Activated naive CD8-positive, alpha-beta T cell treated with anti-CD3 and anti-CD28 coated beads, Interleukin-2, amount 50 U/mL, for 24 hours (primary cell): ENCODE measurements at regions not wholly inside any gene's neighbourhood (a gene's known extent, or its start where the extent isn't known, plus 50 kb on each side); places are given as distances from the start of the nearest gene placed in this dataset.
"Not testable (repeated sequence)": the region's sequence is repeated elsewhere in the genome, so short reads cannot be mapped to it uniquely, and the experiment has no call there.

Experiments used
- ATAC-seq: fragments of 150-1000 bp; cut with Tn5 transposase; one replicate; pipeline ENCODE4 v1.10.0; 2021
- DNase-seq: peaks from one replicate; pipeline ENCODE4 v3.0.0; 2021
- H3K27ac Mint-ChIP-seq: one replicate; pipeline ENCODE4 v1.8.0; 2021; ENCODE audit warnings: mild to moderate bottlenecking, mixed read lengths
- H3K27me3 Mint-ChIP-seq: one replicate; pipeline ENCODE4 v1.8.0; 2021; ENCODE audit warnings: mixed read lengths
- H3K36me3 Mint-ChIP-seq: one replicate; pipeline ENCODE4 v1.8.0; 2021; ENCODE audit warnings: low read depth, mixed read lengths
- H3K4me1 Mint-ChIP-seq: one replicate; pipeline ENCODE4 v1.8.0; 2021; ENCODE audit warnings: mixed read lengths
- H3K4me3 Mint-ChIP-seq: one replicate; pipeline ENCODE4 v1.8.0; 2021; ENCODE audit warnings: mild to moderate bottlenecking, moderate library complexity, mixed read lengths
- H3K9me3 Mint-ChIP-seq: one replicate; pipeline ENCODE4 v1.8.0; 2021; ENCODE audit warnings: mixed read lengths

DNA sequence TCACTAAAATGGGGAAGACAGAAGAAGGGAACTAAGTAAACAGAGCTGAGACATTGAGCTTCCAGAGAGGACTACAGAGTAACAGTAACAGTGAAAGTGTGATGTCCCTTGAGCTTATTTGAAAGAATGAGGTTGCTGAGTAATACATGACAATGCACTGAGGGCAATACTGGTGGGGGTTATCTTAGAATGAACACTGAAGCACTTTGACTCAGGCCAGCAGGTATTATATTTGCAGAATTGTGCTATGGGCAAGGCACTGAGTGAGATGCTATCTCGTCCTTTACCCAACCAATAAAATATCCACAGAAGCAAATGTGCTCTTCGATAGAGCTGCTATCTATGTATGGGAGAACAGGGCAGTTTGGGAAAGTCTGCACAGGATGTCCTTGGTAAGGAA is 133.2 kb downstream of the DISP1 start:
- Mint-ChIP-seq H3K4me3 (no peak overlapping the region), H3K27ac (no peak overlapping the region)
- DNase-seq = no peak

DNA sequence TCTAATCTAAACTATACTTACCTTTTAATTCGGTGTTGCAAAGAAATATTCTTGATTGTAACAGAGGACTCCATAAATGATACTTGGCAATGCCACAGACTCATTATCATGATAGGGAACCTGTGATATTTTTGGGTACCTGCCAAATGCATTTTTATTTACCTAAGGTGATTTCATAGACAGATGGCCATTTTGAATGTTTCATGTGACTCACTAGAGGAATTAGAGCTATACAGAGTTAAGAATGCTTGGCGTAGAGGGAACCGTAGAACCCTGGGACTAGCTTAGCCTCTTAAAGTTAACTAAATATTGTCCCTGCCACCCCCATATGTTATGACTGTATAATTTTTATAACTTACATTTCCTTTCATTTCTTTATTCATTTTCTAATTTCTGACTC is 136.1 kb downstream of the DISP1 start:
- H3K9me3 Mint-ChIP-seq = no peaks in the 10 kb centered on the region

More for the DNA sequence above, 133.2 kb downstream of the DISP1 start:
- H3K9me3 Mint-ChIP-seq = no peaks in the 10 kb centered on the region
- ATAC-seq = no peak
- peaks cover 14% of the 10 kb centered on the region for H3K36me3 Mint-ChIP-seq
- H3K27me3 Mint-ChIP-seq = no peaks in the 10 kb centered on the region
- peaks cover 4% of the 10 kb centered on the region for H3K4me1 Mint-ChIP-seq

DNA sequence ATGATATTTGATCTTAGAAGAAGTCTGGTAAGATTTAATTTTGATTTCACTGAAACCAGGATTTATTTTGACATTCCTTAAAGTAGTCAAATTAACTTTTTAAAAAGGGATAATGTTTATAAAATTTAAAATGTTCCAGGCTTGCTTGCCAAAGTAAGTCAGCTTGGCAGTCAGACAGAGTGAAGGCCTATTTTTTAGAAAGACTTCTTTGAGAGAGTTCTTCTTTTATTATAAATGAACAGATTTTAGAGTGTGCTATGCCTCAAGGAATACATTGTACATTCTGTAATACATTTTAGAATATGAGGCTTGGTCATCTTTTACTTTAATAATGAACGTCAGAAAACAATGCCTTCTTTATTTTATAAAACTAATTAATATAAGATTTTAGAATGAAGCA is 138.7 kb downstream of the DISP1 start:
- peaks cover 4% of the 10 kb centered on the region for H3K36me3 Mint-ChIP-seq
- no peak overlapping the region for H3K4me3 Mint-ChIP-seq
- ATAC-seq = no peak
- no peaks in the 10 kb centered on the region for H3K27me3 Mint-ChIP-seq
- H3K27ac Mint-ChIP-seq = no peak overlapping the region
- H3K9me3 Mint-ChIP-seq = no peaks in the 10 kb centered on the region
- H3K4me1 Mint-ChIP-seq = peaks cover 4% of the 10 kb centered on the region
- no peak for DNase-seq

More for the DNA sequence above, 136.1 kb downstream of the DISP1 start:
- no peak overlapping the region for H3K4me3 Mint-ChIP-seq
- no peak overlapping the region for H3K27ac Mint-ChIP-seq
- no peaks in the 10 kb centered on the region for H3K27me3 Mint-ChIP-seq
- DNase-seq (no peak), ATAC-seq (no peak)
- peaks cover 10% of the 10 kb centered on the region for H3K36me3 Mint-ChIP-seq
- peaks cover 4% of the 10 kb centered on the region for H3K4me1 Mint-ChIP-seq

DNA sequence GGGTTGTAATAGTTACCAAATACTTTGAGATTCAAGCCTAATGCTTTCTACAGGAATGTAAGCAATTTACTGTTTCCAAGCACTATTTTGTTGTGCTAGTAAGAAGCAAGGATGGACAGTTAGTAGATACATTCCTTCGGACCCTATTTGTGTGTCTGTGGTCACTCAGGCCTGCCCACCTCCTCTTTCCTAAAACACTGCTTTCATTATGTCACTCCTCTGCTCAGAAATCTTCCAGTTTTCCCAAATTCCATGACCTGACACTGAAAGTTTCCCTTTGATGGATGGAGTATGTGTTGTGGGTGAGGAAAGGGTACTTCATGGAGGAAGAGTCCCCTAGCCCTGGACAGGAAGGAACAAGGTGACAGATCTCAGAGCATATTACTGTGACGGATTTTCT is 141.1 kb downstream of the DISP1 start:
- ATAC-seq (no peak), DNase-seq (no peak)
- Mint-ChIP-seq H3K9me3 (peaks cover 7% of the 10 kb centered on the region), H3K4me3 (no peak overlapping the region), H3K27ac (no peak overlapping the region), H3K27me3 (no peaks in the 10 kb centered on the region), H3K36me3 (peaks cover 4% of the 10 kb centered on the region), H3K4me1 (peaks cover 2% of the 10 kb centered on the region)

DNA sequence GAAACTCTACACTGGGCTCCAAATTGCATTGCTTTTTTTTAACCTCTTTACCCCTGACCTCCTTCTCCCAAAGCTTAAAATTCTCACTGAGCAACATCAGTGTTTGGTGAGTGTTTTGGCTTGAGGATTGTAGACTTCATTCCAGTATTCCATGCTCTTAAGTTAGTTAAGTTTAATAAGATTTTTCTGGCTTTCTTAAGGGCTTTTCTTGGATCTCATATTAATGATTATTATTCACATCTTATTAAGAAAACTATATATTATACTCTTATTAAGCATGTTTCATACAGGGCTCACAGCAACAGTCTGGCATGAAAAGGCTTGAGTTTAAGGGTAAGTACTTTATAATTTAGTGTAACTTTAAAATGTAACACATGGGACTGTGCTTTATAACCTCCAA is 141.8 kb downstream of the DISP1 start:
- peaks cover 6% of the 10 kb centered on the region for H3K36me3 Mint-ChIP-seq
- ATAC-seq (no peak), DNase-seq (no peak)
- H3K27ac Mint-ChIP-seq = no peak overlapping the region
- no peaks in the 10 kb centered on the region for H3K4me1 Mint-ChIP-seq
- H3K9me3 Mint-ChIP-seq = peaks cover 7% of the 10 kb centered on the region
- H3K27me3 Mint-ChIP-seq = no peaks in the 10 kb centered on the region
- no peak overlapping the region for H3K4me3 Mint-ChIP-seq

DNA sequence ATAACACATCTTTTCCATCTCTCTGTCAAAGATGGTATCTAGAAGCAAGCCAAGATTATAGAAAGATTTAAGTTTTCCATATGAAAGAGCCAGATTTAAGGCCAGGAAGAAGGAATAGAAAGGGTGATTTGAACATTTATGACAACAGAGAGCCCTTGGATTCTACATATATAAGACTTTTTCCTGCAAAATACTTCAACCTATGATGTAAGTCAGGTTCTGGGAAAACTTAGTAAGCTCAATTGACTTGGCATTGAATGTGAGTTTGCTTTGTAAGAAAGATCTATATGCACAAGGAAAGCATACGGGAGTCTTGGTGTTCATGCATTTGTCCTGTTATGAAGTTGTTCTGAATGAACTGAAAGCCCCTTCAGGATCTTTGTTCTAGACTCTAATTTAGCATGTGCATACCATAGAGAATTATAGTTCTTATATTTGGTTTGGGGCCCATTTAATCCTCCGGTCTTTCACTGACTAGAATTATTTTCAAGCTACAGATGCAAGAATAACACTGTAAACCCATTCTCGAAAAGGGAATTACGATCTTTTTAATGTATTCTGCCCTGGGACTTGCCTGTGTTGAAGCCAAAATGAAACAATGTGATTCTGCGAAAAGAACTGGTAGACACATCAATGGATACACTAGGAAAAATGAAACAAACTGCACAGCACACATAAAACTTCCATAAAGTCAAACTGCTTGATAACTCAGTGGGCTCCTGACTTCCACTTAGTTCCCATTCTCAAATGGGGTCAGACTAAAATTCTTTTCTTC is 152.8 kb downstream of the DISP1 start:
- H3K36me3 Mint-ChIP-seq = no peaks in the 10 kb centered on the region
- no peaks in the 10 kb centered on the region for H3K27me3 Mint-ChIP-seq
- ATAC-seq (no peak), DNase-seq (no peak)
- H3K27ac Mint-ChIP-seq = no peak overlapping the region
- no peaks in the 10 kb centered on the region for H3K9me3 Mint-ChIP-seq
- no peak overlapping the region for H3K4me3 Mint-ChIP-seq
- no peaks in the 10 kb centered on the region for H3K4me1 Mint-ChIP-seq

DNA sequence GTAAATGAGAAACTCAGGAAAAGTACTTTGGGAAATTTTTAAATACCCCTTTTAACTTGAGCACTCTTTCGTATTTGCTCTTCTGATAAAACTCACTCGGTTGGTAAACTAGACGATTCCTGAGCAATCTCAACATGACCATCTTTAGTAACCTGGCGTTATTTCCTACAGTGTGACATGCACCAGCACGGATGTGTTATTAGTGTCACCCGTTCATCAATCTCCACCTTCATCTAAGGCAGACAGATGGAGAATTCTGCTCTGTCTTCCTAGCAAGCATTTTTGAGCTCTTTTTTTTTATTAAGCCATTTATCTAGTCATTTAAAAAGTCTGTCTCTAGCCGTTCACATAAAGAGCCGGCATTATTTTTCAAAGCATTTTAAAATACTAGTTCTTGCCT is 155.2 kb downstream of the DISP1 start:
- DNase-seq (no peak), ATAC-seq (no peak)
- Mint-ChIP-seq H3K4me1 (peaks cover 2% of the 10 kb centered on the region), H3K9me3 (no peaks in the 10 kb centered on the region), H3K36me3 (no peaks in the 10 kb centered on the region), H3K27ac (no peak overlapping the region), H3K4me3 (no peak overlapping the region), H3K27me3 (no peaks in the 10 kb centered on the region)

DNA sequence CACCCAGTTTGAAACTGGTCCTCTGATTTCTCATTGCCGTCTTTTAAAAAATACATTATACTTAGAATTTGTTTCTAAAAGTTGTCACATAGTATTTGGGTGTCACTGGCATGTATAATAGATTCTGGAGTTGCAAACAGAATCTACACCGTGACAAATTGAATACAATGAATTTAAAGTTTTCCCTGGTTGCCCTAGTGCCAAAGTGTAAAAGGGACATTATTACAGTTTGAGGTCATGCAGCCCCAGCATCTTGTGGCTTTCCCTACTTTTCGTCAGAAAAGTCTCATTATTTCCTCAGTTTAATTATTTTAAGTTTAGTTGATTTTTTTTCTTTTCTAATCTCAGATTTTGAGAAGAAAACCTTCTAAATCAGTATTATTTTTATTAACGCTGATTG is 155.9 kb downstream of the DISP1 start:
- Mint-ChIP-seq H3K9me3 (no peaks in the 10 kb centered on the region), H3K36me3 (no peaks in the 10 kb centered on the region)

DNA sequence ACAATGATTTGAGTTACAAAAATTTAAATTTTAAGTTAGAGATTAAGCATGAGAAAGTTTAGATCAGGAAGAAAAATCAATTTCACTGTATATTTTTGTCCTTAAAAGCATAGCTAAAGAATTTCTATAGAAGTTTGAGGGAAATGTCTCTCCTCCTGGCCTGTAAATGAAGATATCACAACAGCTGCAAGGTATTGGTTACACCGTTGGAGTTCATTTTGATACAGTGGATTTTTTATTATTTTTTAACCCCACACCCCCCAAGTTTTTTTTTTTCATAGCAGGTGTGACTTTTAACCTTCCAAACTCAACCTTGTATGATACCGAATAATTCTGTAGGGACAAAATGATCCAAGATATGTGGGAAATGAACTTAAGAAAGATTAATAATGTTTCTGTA is 156.3 kb downstream of the DISP1 start:
- Mint-ChIP-seq H3K4me3 (no peak overlapping the region), H3K36me3 (no peaks in the 10 kb centered on the region), H3K27me3 (no peaks in the 10 kb centered on the region), H3K4me1 (peaks cover 2% of the 10 kb centered on the region), H3K9me3 (no peaks in the 10 kb centered on the region), H3K27ac (no peak overlapping the region)
- ATAC-seq = no peak
- DNase-seq = no peak

More for the DNA sequence above, 155.9 kb downstream of the DISP1 start:
- Mint-ChIP-seq H3K4me3 (no peak overlapping the region), H3K27ac (no peak overlapping the region), H3K4me1 (peaks cover 2% of the 10 kb centered on the region), H3K27me3 (no peaks in the 10 kb centered on the region)
- ATAC-seq (no peak), DNase-seq (no peak)

DNA sequence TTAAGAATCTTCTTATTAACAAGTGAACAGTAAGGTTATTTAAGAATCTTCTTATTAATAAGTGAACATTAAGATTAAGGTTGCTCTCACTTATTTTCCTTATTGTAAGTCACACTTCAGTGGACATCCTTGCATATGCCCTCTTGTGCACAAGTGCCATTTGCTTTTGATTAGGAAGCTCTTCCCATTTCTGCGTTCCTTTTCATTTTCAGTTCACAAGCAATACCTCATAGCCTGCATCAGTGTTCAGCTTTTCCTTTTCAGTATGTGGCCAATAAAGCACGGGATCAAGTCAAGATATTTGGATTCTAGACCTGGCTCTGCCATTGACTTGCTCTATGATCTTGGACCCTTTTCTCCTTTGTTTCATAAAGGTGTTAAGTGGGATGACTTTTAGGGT is 158.7 kb downstream of the DISP1 start:
- no peak for DNase-seq
- Mint-ChIP-seq H3K36me3 (peaks cover 2% of the 10 kb centered on the region), H3K27ac (no peak overlapping the region), H3K9me3 (no peaks in the 10 kb centered on the region), H3K4me1 (peaks cover 4% of the 10 kb centered on the region), H3K4me3 (no peak overlapping the region), H3K27me3 (no peaks in the 10 kb centered on the region)
- no peak for ATAC-seq

DNA sequence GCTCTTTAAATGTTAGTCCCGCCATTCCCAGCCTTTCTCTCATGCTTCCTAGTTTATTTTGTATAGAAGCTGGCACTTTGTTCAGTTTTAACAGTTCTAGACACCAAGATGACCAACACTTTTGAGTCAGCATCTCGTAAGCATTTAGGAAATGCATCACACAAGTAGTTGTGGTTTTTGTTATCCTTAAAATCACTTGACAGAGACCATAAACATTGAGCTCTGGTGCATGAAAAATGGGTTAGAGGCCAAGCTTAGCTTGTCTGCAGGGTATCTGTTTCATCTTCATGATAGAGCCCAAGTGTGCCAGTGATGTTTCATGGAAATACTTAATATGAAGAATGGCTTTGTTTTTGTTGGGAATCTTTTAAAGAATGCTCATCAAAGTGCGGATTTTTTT is 159.7 kb downstream of the DISP1 start:
- no peak for ATAC-seq
- DNase-seq = no peak
- Mint-ChIP-seq H3K36me3 (peaks cover 2% of the 10 kb centered on the region), H3K27ac (no peak overlapping the region), H3K4me3 (no peak overlapping the region), H3K27me3 (no peaks in the 10 kb centered on the region), H3K9me3 (no peaks in the 10 kb centered on the region), H3K4me1 (peaks cover 4% of the 10 kb centered on the region)

DNA sequence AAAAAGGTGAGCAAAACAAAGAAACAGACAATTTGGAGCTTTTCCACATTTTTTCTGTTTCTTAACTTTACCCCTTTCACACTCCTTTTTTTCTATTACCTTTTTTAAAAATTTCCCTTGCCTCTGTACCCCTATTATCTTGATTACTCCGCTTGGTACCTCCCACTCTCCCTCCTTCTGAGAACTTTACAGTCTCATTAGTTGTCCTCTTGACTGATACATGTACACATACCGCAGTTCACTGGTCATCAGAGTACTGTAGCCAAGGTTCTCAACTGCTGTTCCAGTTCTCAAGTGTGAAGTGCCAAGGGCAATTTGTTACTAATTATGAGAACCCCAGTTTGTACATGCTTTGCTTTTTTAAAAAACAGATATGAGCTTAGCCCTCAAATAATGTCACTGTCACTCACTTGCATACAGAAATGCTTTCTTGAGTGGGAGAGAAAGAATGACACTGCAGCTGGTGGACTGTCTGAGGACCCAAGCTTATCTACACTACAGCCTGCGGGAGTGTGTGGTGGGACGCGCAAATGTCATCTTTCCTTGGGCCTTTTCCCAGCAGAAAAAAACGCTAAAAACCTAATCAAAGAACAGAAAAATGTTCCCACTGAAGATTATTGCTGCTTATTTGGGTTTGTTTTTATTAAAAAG is 160.8 kb downstream of the DISP1 start:
- peaks cover 2% of the 10 kb centered on the region for H3K36me3 Mint-ChIP-seq
- no peak overlapping the region for H3K27ac Mint-ChIP-seq
- no peak for ATAC-seq
- H3K4me3 Mint-ChIP-seq = no peak overlapping the region
- H3K4me1 Mint-ChIP-seq = peaks cover 4% of the 10 kb centered on the region
- H3K27me3 Mint-ChIP-seq = no peaks in the 10 kb centered on the region
- H3K9me3 Mint-ChIP-seq = no peaks in the 10 kb centered on the region
- no peak for DNase-seq

DNA sequence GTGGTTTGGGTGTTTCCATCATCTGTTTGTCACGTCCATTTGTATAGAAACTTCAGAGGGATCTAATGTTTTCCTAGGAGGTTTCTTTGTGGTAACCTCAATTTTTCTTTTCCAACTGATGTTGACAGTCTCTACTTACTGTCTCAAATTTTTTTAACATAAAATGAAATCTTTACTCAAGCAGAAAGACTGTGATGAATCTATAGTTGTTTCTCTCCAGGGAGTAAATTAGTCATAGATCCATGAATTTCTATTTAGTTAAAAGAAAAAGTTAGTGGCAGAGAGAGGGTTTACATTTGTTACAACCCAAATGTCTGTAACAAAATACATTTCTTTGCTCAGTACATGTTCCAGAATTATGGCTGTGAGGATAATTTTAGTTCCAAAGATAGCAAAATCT is 161.6 kb downstream of the DISP1 start:
- H3K36me3 Mint-ChIP-seq = peaks cover 2% of the 10 kb centered on the region
- peaks cover 4% of the 10 kb centered on the region for H3K4me1 Mint-ChIP-seq
- DNase-seq = no peak
- no peak for ATAC-seq
- no peaks in the 10 kb centered on the region for H3K27me3 Mint-ChIP-seq
- H3K27ac Mint-ChIP-seq = no peak overlapping the region
- no peaks in the 10 kb centered on the region for H3K9me3 Mint-ChIP-seq
- H3K4me3 Mint-ChIP-seq = no peak overlapping the region

DNA sequence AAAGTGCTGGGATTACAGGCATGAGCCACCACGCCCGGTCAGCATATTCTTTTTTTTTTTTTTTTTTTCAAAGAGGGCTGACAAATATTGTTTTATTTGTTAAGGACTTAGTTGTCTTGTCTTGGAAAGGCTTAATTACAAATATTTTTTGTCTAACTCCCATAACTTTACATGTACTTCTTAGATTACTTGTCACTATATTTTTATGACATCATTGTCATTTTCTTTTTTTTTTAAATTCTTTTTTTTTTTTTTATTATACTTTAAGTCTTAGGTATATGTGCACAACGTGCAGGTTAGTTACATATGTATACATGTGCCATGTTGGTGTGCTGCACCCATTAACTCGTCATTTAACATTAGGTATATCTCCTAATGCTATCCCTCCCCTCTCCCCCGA is 162.5 kb downstream of the DISP1 start:
- not testable (repeated sequence) for H3K4me3 Mint-ChIP-seq, H3K4me1 Mint-ChIP-seq, H3K27ac Mint-ChIP-seq, H3K9me3 Mint-ChIP-seq, DNase-seq, ATAC-seq, H3K27me3 Mint-ChIP-seq, H3K36me3 Mint-ChIP-seq

DNA sequence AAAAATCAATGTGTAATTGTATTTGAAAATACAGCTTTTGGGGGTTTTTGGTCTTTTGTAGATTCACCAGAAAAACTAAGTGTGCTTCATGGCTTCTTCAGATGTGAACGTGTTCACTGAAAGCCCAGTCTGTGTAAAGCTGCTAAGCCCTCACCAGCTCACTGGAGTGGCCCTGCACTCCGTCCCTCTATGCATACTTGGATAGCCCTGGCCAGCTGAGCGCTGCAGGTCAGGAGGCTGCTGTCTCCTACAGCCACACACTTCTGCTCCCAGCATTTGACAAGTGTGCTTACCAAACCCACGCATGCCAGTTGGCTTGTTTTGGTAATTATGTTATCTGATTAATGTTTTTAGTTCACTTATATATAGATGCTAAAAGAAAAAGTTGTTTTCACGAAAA is 163.5 kb downstream of the TLR5 start:
- Mint-ChIP-seq H3K36me3 (peaks cover 2% of the 10 kb centered on the region), H3K9me3 (no peaks in the 10 kb centered on the region), H3K27ac (no peak overlapping the region), H3K4me3 (no peak overlapping the region), H3K4me1 (peaks cover 3% of the 10 kb centered on the region), H3K27me3 (no peaks in the 10 kb centered on the region)
- ATAC-seq = no peak
- no peak for DNase-seq
